Ovary (tissue), 3 donors: ENCODE measurements at regions not wholly inside any gene's neighbourhood (a gene's known extent, or its start where the extent isn't known, plus 50 kb on each side); places are given as distances from the start of the nearest gene placed in this dataset.

Source experiments
- CTCF ChIP-seq, 3 donors: fragments of 450-650 bp in 2 of 3; fragments of 200-600 bp in 1 of 3; IDR thresholded peaks; one replicate each; pipeline versions ENCODE4 v1.5.1 to v1.8.0; 2016 to 2022; ENCODE audit warnings: antibody characterized with exemption in 3 of 3, mild to moderate bottlenecking in 1 of 3
- EP300 ChIP-seq: sonication (generic); formaldehyde crosslinking; IDR thresholded peaks from one replicate; pipeline ENCODE4 v1.6.1; 2017; ENCODE audit warnings: antibody characterized with exemption
- POLR2A ChIP-seq: fragments of 450-650 bp; IDR thresholded peaks from one replicate; pipeline ENCODE4 v1.6.1; 2017; ENCODE audit warnings: antibody characterized with exemption, mild to moderate bottlenecking, moderate library complexity
- donor health status: DM: no; HTN: no; CAD: no.

- TF ChIP-seq CTCF (IDR thresholded peaks at IDR 0.05), result no peak
- TF ChIP-seq POLR2A, result no peak
- no peak for TF ChIP-seq EP300
Measured at GRCh38 chr5:5798462-5798861, 376.0 kb downstream of the ICE1 start.
